Peyer's patch (tissue), 4 donors: ENCODE measurements at regions not wholly inside any gene's neighbourhood (a gene's known extent, or its start where the extent isn't known, plus 50 kb on each side); places are given as distances from the start of the nearest gene placed in this dataset.

Experiments
- CTCF ChIP-seq, 6 experiments: fragments of 450-650 bp in 4 of 6; fragments of 200-600 bp in 2 of 6; sonication (generic) in 1 of 6; IDR thresholded peaks; one replicate each; pipeline ENCODE4 v1.5.1; 2017 to 2019; ENCODE audit warnings: antibody characterized with exemption in 6 of 6, mild to moderate bottlenecking in 3 of 6, moderate library complexity in 1 of 6
- POLR2A ChIP-seq, 2 donors: fragments of 450-650 bp; IDR thresholded peaks; one replicate each; pipeline ENCODE4 v1.5.1; 2017; ENCODE audit warnings: antibody characterized with exemption in 2 of 2, mild to moderate bottlenecking in 2 of 2, moderate library complexity in 2 of 2

- TF ChIP-seq CTCF (IDR thresholded peaks at IDR 0.05), result no peak
- TF ChIP-seq POLR2A (IDR thresholded peaks at IDR 0.05), result no peak
Observed at GRCh38 chr4:159041054-159042034, 61.5 kb upstream of the RAPGEF2 start.
